Tibial nerve (tissue), 4 donors: ENCODE measurements at regions not wholly inside any gene's neighbourhood (a gene's known extent, or its start where the extent isn't known, plus 50 kb on each side); places are given as distances from the start of the nearest gene placed in this dataset.

Source experiments
- CTCF ChIP-seq, 5 experiments: fragments of 200-600 bp in 3 of 5; fragments of 450-650 bp in 2 of 5; sonication (generic) in 3 of 5; IDR thresholded peaks; one replicate each; pipeline ENCODE4 v1.5.1; 2016 to 2019; ENCODE audit warnings: antibody characterized with exemption in 5 of 5, mild to moderate bottlenecking in 3 of 5, moderate library complexity in 2 of 5
- EP300 ChIP-seq, 2 donors: sonication (generic); formaldehyde crosslinking; IDR thresholded peaks; one replicate each; pipeline ENCODE4 v1.6.1; 2017; ENCODE audit warnings: antibody characterized with exemption in 2 of 2, mild to moderate bottlenecking in 1 of 2
- POLR2A ChIP-seq, 2 donors: fragments of 450-650 bp; IDR thresholded peaks; one replicate each; pipeline ENCODE4 v1.6.1; 2017; ENCODE audit warnings: antibody characterized with exemption in 2 of 2, mild to moderate bottlenecking in 2 of 2, moderate library complexity in 2 of 2

- no peak for TF ChIP-seq CTCF (IDR thresholded peaks at IDR 0.05)
- no peak for TF ChIP-seq EP300 (IDR thresholded peaks at IDR 0.05)
- no peak for TF ChIP-seq POLR2A (IDR thresholded peaks at IDR 0.05)
Observed at GRCh38 chr6:41420186-41420585, 84.8 kb downstream of the NCR2 start.
